CD4-positive, CD25-positive, alpha-beta regulatory T cell (primary cell): ENCODE measurements at regions not wholly inside any gene's neighbourhood (a gene's known extent, or its start where the extent isn't known, plus 50 kb on each side); places are given as distances from the start of the nearest gene placed in this dataset.
"Not testable (repeated sequence)": the region's sequence is repeated elsewhere in the genome, so short reads cannot be mapped to it uniquely, and the experiment has no call there.

Source experiments
- ATAC-seq, 2 donors: fragments of 150-1000 bp; cut with Tn5 transposase; one replicate each; pipeline ENCODE4 v1.10.0; 2021; ENCODE audit warnings: low read depth in 2 of 2, moderate number of reproducible peaks in 2 of 2, moderate library complexity in 1 of 2
- DNase-seq, 3 donors: peaks; one replicate each; pipeline versions ENCODE4 v3.0.0 to v3.0.0-alpha.2; 2012 to 2022; ENCODE audit warnings: mixed read lengths in 1 of 3
- H3K27ac ChIP-seq: one replicate; pipeline ENCODE4 v1.7.0; 2013; ENCODE audit warnings: mild to moderate bottlenecking, low read length; ENCODE audit not compliant: insufficient read depth, poor library complexity, severe bottlenecking
- H3K27me3 ChIP-seq: one replicate; pipeline ENCODE4 v1.7.0; 2013; ENCODE audit warnings: low read length; ENCODE audit not compliant: control insufficient read depth, insufficient read depth
- H3K36me3 ChIP-seq: one replicate; pipeline ENCODE4 v1.7.0; 2013; ENCODE audit warnings: mild to moderate bottlenecking, low read length, moderate library complexity; ENCODE audit not compliant: control insufficient read depth, insufficient read depth
- H3K4me1 ChIP-seq: 2 replicates; pipeline ENCODE4 v1.7.0; 2013; ENCODE audit warnings: mild to moderate bottlenecking, low read length; ENCODE audit not compliant: insufficient read depth, control insufficient read depth, poor library complexity, severe bottlenecking
- H3K4me3 ChIP-seq: one replicate; pipeline ENCODE4 v1.7.0; 2013; ENCODE audit warnings: low read depth, mild to moderate bottlenecking, low read length, moderate library complexity
- H3K9me3 ChIP-seq, 2 experiments: 1 replicate in 1 of 2; 2 replicates in 1 of 2; pipeline ENCODE4 v1.7.0; 2013; ENCODE audit warnings: low read length in 2 of 2, mild to moderate bottlenecking in 1 of 2, moderate library complexity in 1 of 2; ENCODE audit not compliant: control insufficient read depth in 2 of 2
- H3K27ac Mint-ChIP-seq, 3 donors: one replicate each; pipeline ENCODE4 v1.8.0; 2020 to 2022; ENCODE audit warnings: mild to moderate bottlenecking in 3 of 3, mixed read lengths in 3 of 3, moderate library complexity in 2 of 3
- H3K27me3 Mint-ChIP-seq: one replicate; pipeline ENCODE4 v1.8.0; 2022; ENCODE audit warnings: mild to moderate bottlenecking, mixed read lengths
- H3K36me3 Mint-ChIP-seq: one replicate; pipeline ENCODE4 v1.8.0; 2020; ENCODE audit warnings: mixed read lengths
- H3K4me1 Mint-ChIP-seq, 4 donors: one replicate each; pipeline ENCODE4 v1.8.0; 2020 to 2022; ENCODE audit warnings: mixed read lengths in 4 of 4, mild to moderate bottlenecking in 1 of 4
- H3K4me3 Mint-ChIP-seq, 4 donors: one replicate each; pipeline ENCODE4 v1.8.0; 2020 to 2022; ENCODE audit warnings: mild to moderate bottlenecking in 4 of 4, mixed read lengths in 4 of 4, moderate library complexity in 3 of 4
- H3K9me3 Mint-ChIP-seq, 7 donors: one replicate each; pipeline ENCODE4 v1.8.0; 2020 to 2022; ENCODE audit warnings: mixed read lengths in 7 of 7, mild to moderate bottlenecking in 3 of 7, moderate library complexity in 2 of 7

DNA sequence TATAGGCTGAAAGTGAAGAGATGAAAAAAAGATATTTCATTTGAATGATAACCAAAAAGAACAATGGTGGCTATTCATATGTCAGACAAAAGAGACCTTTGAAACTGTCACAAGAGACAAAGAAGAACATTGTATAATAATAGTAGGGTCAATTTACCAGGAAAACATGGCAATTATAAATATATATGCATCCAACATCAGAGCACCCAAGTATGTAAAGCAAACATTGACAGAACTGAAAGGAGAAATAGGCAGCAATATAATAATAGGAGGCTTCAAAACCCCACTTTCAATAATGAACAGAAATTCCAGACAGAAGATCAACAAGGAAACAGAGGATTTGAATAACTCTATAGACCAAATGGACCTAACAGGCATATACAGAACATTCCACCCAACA lies 876.2 kb downstream of the GRID1 start:
- H3K9me3 ChIP-seq, result no peaks in the 10 kb centered on the region
- Mint-ChIP-seq H3K4me1 (no peaks in the 10 kb centered on the region), H3K36me3 (no peaks in the 10 kb centered on the region), H3K9me3 (peaks cover 0 to 4% (median 0%) of the 10 kb centered on the region in 7 donors), H3K4me3 (no peak overlapping the region), H3K27ac (no peak overlapping the region), H3K27me3 (no peaks in the 10 kb centered on the region)
- no peaks in the 10 kb centered on the region for H3K27me3 ChIP-seq
- ATAC-seq (no peak), DNase-seq (no peak)
- H3K4me3 ChIP-seq, result no peak overlapping the region
- H3K4me1 ChIP-seq, result no peaks in the 10 kb centered on the region
- H3K27ac ChIP-seq, result no peak overlapping the region
- no peaks in the 10 kb centered on the region for H3K36me3 ChIP-seq

GRCh38 chr10:85491652-85492051 lies 874.9 kb downstream of the GRID1 start:
- ATAC-seq, result no peak

GRCh38 chr10:85492684-85493083 lies 873.9 kb downstream of the GRID1 start:
- no peak overlapping the region for H3K27ac ChIP-seq
- DNase-seq (no peak), ATAC-seq (no peak)
- no peaks in the 10 kb centered on the region for H3K27me3 ChIP-seq
- H3K4me1 Mint-ChIP-seq, result no peaks in the 10 kb centered on the region
- no peaks in the 10 kb centered on the region for H3K36me3 ChIP-seq
- no peaks in the 10 kb centered on the region for H3K36me3 Mint-ChIP-seq
- H3K4me1 ChIP-seq, result no peaks in the 10 kb centered on the region
- H3K4me3 Mint-ChIP-seq, result no peak overlapping the region
- H3K27ac Mint-ChIP-seq, result no peak overlapping the region
- no peaks in the 10 kb centered on the region for H3K9me3 ChIP-seq
- no peaks in the 10 kb centered on the region for H3K27me3 Mint-ChIP-seq
- H3K4me3 ChIP-seq, result no peak overlapping the region
- peaks cover 0 to 3% (median 0%) of the 10 kb centered on the region in 7 donors for H3K9me3 Mint-ChIP-seq

More at GRCh38 chr10:85491652-85492051, 874.9 kb downstream of the GRID1 start:
- Histone ChIP-seq H3K4me3 (no peak overlapping the region), H3K9me3 (no peaks in the 10 kb centered on the region), H3K36me3 (no peaks in the 10 kb centered on the region), H3K27me3 (no peaks in the 10 kb centered on the region), H3K4me1 (no peaks in the 10 kb centered on the region), H3K27ac (no peak overlapping the region)
- DNase-seq, result no peak
- Mint-ChIP-seq H3K4me1 (no peaks in the 10 kb centered on the region), H3K9me3 (peaks cover 0 to 4% (median 0%) of the 10 kb centered on the region in 7 donors), H3K4me3 (no peak overlapping the region), H3K27me3 (no peaks in the 10 kb centered on the region), H3K36me3 (no peaks in the 10 kb centered on the region), H3K27ac (no peak overlapping the region)

DNA sequence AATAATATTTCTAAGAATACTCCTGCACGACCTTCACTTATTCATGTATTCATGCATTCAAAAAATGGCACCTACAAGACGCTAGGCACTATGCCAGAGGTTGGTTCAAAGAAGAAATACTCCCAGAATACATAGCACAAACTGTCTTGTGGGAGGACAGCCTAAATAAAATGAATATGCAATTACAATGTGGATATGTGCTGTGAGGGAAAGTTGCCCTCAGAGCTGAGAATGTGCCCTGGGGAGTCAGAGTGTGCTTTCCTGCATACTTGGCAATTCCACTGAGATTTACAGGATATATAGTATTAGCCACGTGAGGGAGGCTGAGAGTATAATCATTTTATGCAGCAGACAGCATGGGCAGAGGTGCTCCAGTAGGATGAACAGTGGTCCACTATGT lies 872.9 kb downstream of the GRID1 start:
- H3K4me3 ChIP-seq, result no peak overlapping the region
- ATAC-seq (no peak), DNase-seq (no peak)
- H3K4me1 ChIP-seq, result no peaks in the 10 kb centered on the region
- no peaks in the 10 kb centered on the region for H3K9me3 ChIP-seq
- Mint-ChIP-seq H3K4me1 (no peaks in the 10 kb centered on the region), H3K9me3 (peaks cover 0 to 3% (median under 1%) of the 10 kb centered on the region in 7 donors), H3K36me3 (no peaks in the 10 kb centered on the region), H3K4me3 (no peak overlapping the region), H3K27ac (no peak overlapping the region), H3K27me3 (no peaks in the 10 kb centered on the region)
- no peak overlapping the region for H3K27ac ChIP-seq
- no peaks in the 10 kb centered on the region for H3K36me3 ChIP-seq
- H3K27me3 ChIP-seq, result no peaks in the 10 kb centered on the region

GRCh38 chr10:85504641-85505040 lies 862.0 kb downstream of the GRID1 start:
- H3K27me3 ChIP-seq, ATAC-seq, H3K27ac Mint-ChIP-seq, H3K4me1 Mint-ChIP-seq, H3K4me3 Mint-ChIP-seq, H3K36me3 Mint-ChIP-seq, H3K27ac ChIP-seq, H3K36me3 ChIP-seq, H3K4me3 ChIP-seq, H3K4me1 ChIP-seq, DNase-seq, H3K9me3 ChIP-seq, H3K27me3 Mint-ChIP-seq: not testable (repeated sequence)
- H3K9me3 Mint-ChIP-seq, result peaks cover 0 to 13% (median 3%) of the 10 kb centered on the region in 7 donors

DNA sequence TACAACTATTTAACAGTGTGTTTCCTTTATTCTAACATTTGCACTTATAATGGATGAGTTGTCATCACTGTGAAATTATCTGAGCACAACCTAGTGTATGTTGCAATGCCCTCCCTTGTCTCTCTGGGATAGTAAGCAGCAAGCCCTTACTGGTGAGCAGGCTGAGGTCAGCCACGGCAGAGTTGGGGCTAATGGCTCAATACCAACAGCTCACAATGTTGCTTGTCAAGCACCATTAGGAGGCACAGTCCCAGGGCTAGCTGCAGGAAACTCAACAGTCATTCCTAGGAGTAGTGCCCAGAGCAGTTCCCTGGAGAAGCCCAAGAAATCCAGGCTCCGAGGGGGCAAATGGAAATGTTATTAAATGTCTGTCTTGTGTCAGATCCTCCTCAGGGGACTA lies 858.4 kb downstream of the GRID1 start:
- Histone ChIP-seq H3K4me1 (no peaks in the 10 kb centered on the region), H3K27me3 (no peaks in the 10 kb centered on the region), H3K27ac (no peak overlapping the region), H3K4me3 (no peak overlapping the region), H3K36me3 (no peaks in the 10 kb centered on the region), H3K9me3 (no peaks in the 10 kb centered on the region)
- Mint-ChIP-seq H3K36me3 (no peaks in the 10 kb centered on the region), H3K4me1 (no peaks in the 10 kb centered on the region), H3K27me3 (no peaks in the 10 kb centered on the region), H3K9me3 (peaks cover 0 to 3% (median 0%) of the 10 kb centered on the region in 7 donors), H3K4me3 (no peak overlapping the region), H3K27ac (no peak overlapping the region)
- DNase-seq (no peak), ATAC-seq (no peak)

DNA sequence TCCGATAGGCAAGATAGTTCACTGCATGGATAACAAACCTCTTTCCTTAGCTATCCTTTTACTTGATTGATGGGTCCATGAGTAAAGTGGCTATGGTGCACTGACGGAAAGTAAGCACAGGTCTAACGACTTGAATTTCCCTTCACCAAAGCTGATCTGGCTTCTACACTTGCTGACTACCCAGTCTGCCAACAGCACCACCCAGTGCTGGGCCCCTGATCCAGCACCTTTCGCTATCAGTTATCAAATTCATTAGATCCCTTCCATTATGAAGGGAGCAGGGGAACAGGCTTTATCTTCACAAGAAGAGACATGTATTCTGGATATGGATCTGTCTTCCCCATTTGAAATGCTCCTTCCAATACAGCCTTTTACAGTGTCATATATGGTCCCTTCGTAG lies 855.9 kb downstream of the GRID1 start:
- ATAC-seq (no peak), DNase-seq (no peak)
- H3K36me3 ChIP-seq, result no peaks in the 10 kb centered on the region
- H3K27ac ChIP-seq, result no peak overlapping the region
- no peaks in the 10 kb centered on the region for H3K4me1 Mint-ChIP-seq
- H3K27ac Mint-ChIP-seq, result no peak overlapping the region
- no peaks in the 10 kb centered on the region for H3K27me3 Mint-ChIP-seq
- no peaks in the 10 kb centered on the region for H3K27me3 ChIP-seq
- H3K4me3 ChIP-seq, result no peak overlapping the region
- H3K36me3 Mint-ChIP-seq, result no peaks in the 10 kb centered on the region
- no peaks in the 10 kb centered on the region for H3K4me1 ChIP-seq
- H3K9me3 Mint-ChIP-seq, result peaks cover 0 to 4% (median 0%) of the 10 kb centered on the region in 7 donors
- no peaks in the 10 kb centered on the region for H3K9me3 ChIP-seq
- no peak overlapping the region for H3K4me3 Mint-ChIP-seq

DNA sequence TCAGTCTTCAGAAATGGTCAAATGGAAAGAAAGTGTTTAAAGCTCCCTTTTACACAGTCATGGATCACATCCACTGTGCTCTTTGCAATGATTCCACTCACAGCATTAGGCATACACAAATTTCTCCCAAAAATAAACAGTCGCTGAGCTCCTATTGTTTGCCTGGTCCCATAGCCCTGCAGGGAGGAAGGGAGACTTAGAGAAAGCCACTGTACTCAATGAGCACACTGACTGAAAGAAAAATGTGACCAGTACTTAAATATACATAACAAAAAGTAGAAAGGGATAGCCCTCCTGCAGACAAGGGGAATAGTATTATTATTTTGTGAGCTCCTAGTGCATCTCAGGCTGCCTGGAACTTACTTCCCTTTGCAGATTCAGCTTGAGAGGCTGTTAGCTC lies 853.2 kb downstream of the GRID1 start:
- Mint-ChIP-seq H3K27me3 (no peaks in the 10 kb centered on the region), H3K4me1 (no peaks in the 10 kb centered on the region), H3K4me3 (no peak overlapping the region), H3K9me3 (peaks cover 0 to 5% (median 0%) of the 10 kb centered on the region in 7 donors), H3K36me3 (no peaks in the 10 kb centered on the region), H3K27ac (no peak overlapping the region)
- no peak for ATAC-seq
- no peaks in the 10 kb centered on the region for H3K4me1 ChIP-seq
- no peak for DNase-seq
- no peaks in the 10 kb centered on the region for H3K9me3 ChIP-seq
- no peak overlapping the region for H3K27ac ChIP-seq
- no peaks in the 10 kb centered on the region for H3K27me3 ChIP-seq
- no peaks in the 10 kb centered on the region for H3K36me3 ChIP-seq
- H3K4me3 ChIP-seq, result no peak overlapping the region
